AG10803 (cell line): ENCODE measurements at regions not wholly inside any gene's neighbourhood (a gene's known extent, or its start where the extent isn't known, plus 50 kb on each side); places are given as distances from the start of the nearest gene placed in this dataset.

Experiments
- DNase-seq: peaks from one replicate; pipeline ENCODE4 v3.0.0; 2010; ENCODE audit warnings: low read depth
- H3K4me3 ChIP-seq: 2 replicates; pipeline ENCODE4 v1.5.1; 2011; ENCODE audit warnings: mild to moderate bottlenecking, low read length, control low read depth
- TF ChIP-seq, protein P1 (sequence below): conservative IDR thresholded peaks from 2 replicates; pipeline ENCODE4 v1.5.1; 2011; ENCODE audit warnings: mild to moderate bottlenecking, low read length, control low read depth, inconsistent platforms

DNA sequence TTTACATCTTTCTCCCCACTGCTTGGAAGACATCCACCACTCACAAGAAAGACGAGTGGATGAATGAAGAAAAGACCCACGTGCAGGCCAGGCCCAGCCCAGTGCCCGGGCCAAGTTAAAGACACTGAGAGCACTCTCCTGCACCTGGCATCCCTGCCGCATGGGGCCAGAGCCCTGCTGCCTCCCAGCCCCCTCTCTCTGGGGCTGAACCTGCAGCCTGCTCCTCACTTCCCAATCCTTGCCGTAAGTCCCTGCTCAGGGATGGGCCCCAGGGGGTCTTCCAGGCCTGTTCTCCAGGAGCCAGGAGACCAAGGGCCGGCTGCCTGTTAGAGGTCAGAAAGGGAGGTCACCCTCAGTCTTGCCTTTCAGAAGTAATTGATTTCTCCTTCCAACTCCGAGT, 168.5 kb upstream of the ZC3H12A start:
- TF ChIP-seq, protein P1, sequence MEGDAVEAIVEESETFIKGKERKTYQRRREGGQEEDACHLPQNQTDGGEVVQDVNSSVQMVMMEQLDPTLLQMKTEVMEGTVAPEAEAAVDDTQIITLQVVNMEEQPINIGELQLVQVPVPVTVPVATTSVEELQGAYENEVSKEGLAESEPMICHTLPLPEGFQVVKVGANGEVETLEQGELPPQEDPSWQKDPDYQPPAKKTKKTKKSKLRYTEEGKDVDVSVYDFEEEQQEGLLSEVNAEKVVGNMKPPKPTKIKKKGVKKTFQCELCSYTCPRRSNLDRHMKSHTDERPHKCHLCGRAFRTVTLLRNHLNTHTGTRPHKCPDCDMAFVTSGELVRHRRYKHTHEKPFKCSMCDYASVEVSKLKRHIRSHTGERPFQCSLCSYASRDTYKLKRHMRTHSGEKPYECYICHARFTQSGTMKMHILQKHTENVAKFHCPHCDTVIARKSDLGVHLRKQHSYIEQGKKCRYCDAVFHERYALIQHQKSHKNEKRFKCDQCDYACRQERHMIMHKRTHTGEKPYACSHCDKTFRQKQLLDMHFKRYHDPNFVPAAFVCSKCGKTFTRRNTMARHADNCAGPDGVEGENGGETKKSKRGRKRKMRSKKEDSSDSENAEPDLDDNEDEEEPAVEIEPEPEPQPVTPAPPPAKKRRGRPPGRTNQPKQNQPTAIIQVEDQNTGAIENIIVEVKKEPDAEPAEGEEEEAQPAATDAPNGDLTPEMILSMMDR, result no peak
- no peak for DNase-seq
- no peak overlapping the region for H3K4me3 ChIP-seq

DNA sequence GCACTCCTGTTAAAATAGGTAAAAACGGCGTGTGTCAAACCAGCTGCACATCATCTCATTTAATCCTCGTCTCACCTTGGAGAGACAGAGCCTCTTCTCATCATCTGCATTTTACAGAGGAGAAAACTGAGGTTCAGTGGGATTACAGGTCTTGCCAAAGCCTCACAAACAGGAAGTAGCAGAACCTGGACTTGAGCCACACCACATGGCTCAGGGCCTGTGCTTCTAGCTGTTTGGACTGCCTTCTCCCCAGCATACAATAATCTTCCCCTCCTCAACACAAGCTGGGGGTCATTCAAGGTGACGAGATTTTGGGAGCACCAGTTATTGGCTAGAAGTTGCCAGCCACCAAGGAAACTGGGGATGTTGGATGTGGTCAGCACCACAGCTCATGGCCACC, 167.9 kb upstream of the ZC3H12A start:
- TF ChIP-seq, protein P1, result no peak
- peak; percentile 12 for DNase-seq

GRCh38 chr1:37306871-37307270, 167.5 kb upstream of the ZC3H12A start:
- TF ChIP-seq, protein P1, result no peak
- no peak for DNase-seq
- no peak overlapping the region for H3K4me3 ChIP-seq

More for the DNA sequence above, 167.9 kb upstream of the ZC3H12A start:
- H3K4me3 ChIP-seq, result no peak overlapping the region

DNA sequence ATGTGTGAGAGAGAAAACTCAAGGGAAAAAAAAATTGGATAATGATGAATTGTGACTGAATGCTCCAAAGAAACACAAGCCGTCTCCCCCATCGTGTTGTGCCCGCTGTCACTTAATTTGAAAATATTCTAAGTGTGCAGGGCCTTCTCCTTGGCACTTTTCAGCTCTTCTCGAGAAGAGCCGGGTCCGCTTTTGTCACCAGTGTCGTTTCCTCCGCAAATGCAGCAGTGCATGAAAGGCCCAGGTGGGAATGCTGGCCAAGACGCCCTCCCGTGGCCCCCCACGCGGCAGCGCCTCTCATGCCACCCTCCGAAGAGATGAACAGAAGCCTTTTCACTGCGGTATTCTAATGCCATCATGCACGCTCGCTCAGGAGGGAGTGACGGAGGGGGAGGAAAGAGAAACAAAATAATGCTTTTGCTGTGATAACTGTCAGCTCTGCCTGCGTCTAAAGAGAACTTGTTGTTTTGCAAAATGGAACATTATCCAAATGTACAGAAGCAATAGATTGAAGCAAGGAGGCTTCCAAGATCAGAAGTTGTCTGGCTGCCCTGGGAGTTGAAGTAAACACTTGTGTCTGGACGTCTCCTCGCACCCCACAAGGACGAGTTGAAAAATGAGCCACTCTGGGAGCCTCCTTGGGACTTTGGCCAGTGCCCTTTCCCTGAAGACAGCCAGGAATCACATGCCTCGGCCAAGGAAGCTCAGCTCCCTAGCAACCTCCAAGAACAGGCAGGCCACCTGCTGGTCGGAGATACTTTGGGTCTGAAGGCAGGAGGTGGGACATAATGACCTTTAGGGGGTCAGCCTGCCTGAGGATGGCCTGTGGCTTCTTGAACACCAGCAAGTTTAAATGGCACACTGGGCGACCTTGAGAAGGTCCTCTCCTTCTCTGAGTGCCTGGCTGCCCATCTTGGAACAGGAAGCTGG, 166.1 kb upstream of the ZC3H12A start:
- TF ChIP-seq, protein P1, result no peak
- H3K4me3 ChIP-seq, result no peak overlapping the region
- no peak for DNase-seq

DNA sequence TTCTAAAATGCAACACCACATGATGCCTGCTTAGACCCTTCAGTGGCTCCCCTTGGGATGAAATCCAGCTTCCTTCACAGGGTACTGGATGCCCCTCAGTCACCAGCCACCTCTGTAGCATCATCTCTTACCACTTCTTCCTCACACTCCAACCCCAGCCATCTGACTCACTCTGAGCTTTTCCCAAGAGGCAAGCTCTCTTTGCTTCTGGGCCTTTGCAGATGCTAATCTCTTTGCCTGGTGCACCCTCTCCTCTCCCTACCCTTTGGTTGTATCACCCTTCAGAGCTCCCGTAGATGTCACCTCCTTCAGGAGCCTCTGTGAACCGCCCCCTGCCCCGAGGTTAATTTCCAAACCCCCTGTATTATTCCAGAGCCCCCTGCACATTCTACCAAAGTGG, 164.8 kb upstream of the ZC3H12A start:
- no peak for DNase-seq
- H3K4me3 ChIP-seq, result no peak overlapping the region
- TF ChIP-seq, protein P1, result no peak

GRCh38 chr1:37310064-37310463, 164.3 kb upstream of the ZC3H12A start:
- TF ChIP-seq, protein P1, result no peak
- H3K4me3 ChIP-seq, result no peak overlapping the region
- DNase-seq, result no peak

DNA sequence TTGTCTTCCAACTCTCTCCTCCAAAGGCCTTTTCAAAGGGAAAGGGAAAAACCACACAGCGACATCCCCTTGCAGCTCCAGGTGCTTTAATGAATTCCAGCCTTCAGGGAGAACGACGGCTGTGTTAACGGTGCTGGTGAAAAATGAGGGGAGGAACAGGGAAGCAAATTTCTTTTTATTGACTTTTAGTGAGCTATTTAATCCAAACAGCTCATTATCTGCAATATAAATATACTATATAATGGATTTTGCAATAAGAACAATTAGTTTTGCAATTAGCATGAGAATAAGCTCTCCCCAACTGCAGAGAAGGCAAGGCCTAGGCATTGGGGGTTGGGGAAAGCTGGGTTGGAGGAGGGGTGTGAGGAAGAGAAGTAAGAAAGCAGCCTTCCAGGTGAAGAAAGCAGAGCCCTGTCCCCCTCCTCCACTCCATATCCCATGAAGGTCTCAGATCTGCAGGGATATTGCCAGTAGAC, 159.0 kb upstream of the ZC3H12A start:
- DNase-seq, result no peak
- TF ChIP-seq, protein P1, result no peak
- no peak overlapping the region for H3K4me3 ChIP-seq
